RPMI7951 (cell line): ENCODE measurements at regions not wholly inside any gene's neighbourhood (a gene's known extent, or its start where the extent isn't known, plus 50 kb on each side); places are given as distances from the start of the nearest gene placed in this dataset.

Experiments
- DNase-seq: peaks from one replicate; pipeline ENCODE4 v3.0.0-alpha.2; 2012; ENCODE audit warnings: low read depth

DNA sequence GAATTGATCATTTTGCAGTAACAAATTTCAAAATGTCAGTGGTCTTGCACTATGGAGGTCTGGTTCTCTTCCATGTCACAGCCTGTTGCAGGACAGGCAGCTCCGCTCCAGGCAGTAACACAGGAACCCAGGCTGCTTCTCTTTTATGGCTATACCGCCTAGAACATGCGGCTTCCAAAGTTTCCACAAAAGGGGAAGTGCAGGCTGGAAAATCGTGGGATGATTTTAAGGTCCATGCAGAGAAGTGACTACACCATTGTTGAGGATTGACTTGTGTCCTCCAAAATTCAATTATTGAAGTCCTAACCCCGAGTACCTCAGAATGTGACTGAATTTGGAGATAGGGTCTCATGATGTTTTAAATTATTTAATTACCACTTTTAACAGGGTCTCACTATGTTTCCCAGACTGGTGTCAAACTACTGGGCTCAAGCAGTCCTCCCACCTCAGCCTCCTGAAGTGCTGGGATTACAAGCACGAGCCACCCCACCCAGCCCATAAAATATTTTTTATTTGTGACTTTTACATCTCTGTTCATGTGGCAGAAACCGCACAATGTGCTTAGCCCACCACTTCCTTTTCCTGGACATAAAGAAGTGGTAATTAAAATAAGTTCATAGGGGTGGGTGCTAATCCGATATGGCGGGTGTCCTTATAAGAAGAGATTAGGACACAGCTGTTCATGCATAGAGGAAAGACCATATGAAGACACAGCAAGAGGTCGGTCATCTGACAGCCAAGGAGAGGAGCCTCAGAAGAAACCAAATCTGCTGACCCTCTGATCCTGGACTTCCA is 279.2 kb upstream of the RPL38 start:
- DNase-seq, result no peak

DNA sequence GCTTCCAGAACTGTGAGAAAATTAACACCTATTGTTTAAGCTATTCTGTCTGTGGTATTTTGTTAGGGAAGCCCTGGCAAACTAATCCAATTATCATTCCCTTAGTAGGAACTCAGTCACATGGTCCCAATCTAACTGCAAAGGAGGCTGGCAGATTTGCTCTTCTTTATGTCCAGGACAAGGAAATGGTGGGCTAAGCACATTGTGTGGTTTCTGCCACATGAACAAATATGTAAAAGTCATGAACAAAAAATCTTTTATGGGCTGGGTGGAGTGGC is 278.6 kb upstream of the RPL38 start:
- DNase-seq, result no peak

DNA sequence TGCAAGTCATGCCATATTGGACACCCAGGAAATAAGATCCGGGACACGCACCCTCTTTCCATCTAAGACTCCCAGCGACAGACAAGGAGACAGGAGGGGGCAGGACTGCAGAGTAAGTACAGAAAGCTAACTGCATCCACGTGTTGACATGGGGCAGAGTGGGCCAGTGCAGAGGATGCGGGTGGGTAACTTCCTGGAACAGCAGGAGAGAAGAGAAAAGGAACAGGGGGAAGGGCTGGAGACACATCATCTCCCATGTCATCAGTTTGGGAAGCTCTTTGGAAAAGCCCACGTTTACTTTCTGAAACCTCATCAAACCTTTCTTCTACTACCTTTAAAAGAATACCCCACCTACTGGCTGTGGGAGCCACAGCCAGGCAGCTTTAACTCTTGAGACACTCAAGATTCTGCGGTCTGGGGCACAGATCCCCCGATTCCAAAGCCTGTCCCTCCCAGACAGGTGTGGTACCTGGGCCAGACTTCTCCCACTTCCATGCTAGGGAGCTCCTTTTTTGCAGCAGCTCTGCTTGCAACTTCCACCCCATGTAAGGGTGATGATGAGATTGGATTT is 273.5 kb upstream of the RPL38 start:
- no peak for DNase-seq

DNA sequence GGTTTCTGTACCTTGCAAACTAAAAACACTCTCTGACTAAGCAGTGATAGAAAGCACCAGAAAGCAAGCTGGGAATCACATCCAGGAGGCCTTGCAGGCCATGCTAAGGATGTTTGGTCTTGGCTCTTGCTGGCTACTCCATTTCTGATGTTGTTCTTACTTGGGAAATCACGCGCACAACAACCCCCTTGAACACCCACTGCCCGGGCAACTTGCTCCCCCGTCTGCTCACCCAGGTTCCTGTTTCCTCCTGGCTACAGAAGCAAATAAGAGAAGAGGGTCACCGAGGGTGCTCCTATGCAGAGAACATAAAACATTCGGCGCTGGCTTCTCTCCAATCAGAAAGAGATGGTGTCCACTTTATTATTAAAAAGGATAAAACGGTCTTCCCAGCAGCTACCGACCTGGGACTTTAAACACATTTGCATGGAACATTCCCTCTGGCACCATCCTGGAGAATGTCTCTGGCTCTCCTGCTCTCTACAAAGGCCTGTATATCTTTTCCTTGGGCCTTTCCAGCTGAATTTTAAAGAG is 271.2 kb upstream of the RPL38 start:
- no peak for DNase-seq

DNA sequence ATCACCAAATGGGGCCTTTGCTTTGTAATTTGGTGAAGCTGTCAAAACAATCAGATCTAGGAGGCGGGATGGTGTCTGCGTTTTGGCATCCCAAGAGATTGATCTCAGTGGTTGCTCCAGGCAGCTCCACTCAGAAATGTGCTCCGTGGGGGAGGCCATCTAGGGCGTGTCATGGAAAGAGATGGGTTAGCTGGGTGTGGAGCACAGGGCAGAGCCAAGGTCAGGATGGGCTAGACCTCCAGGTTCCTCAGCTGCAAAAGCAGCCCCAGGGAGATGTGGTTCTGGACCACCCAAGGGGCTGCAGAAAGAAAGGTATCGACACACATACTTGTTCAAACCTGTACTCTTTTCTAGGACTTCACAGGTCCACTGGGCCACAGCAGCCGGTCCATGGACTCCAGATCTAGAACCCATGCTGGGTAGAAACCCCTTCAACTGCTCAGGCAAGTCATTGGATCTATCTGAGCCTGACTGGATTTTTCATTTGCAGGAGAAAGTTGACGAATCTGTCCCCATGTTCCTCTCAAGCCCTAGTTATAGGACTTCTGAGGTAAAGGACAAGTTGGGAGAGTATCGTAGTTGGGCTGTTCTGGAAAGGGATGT is 270.2 kb upstream of the RPL38 start:
- no peak for DNase-seq

DNA sequence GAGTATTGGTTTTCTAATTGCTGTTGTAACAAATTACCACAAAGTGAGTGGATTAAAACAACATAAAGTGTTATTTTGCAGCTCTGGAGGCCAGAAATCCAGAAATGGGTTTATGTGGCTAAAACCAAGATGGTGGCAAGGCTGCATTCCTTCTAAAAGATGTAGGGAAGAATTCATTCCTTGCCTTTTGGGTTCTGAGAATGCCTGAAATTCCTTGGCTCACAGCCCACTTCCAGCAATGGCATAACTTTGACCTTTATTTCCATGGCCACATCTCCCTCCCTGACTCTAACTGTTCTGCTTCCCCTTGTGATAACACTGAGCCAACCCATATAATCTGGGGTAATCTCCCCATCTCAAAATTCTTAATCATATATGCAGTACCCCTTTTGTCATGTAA is 269.6 kb upstream of the RPL38 start:
- peak; percentile 7 for DNase-seq

DNA sequence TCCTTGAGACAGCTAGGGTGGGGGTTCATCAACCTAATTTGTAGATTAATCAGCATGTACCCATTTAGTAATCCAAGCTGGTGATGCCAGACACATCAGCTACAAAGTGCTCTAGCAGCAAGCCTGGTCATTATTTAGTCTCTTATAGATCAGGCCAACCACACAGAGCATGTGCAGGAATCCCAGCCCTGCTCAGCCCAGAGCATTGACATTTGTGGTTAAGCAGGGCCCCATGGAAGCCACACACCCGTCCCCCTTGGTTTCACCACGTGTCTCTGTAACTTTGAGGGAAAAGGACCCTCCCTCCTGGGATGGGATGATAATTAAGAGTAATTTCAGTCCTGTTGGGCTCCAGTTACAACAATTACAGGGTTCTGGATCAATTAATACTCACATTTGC is 268.8 kb upstream of the RPL38 start:
- no peak for DNase-seq

DNA sequence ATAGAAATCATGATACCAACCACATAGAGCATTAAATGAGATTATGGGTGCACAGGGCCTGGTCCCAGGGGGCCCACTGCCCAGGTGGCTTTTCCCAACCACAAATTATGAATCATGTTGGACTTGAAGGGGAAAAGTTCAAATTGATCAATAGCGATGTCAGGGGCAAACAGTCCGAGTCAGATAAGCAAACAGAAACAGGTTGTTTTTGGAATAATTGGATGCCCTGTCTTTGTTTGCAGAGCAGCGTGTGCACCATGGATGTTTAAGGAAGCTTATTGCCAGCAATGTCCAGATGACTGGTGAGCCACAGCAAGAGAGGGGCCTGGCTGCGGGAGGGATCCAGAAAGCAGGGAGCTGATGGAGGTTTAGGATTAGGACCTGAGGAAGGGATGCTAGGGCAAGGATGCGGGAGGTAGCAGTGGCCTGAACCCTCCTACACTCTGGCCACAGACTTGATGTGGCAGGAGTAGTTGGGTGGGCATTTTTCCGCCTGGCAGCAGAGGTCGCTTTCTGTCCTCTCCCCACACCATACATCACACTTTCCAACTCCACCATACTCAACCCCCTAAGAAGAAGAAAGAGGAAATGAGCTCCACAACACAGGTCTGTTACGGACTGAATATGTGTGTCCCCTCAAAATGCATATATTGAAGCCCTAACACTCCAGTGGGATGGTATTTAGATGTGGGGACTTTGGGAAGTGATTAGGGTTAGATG is 266.4 kb upstream of the RPL38 start:
- DNase-seq, result no peak

DNA sequence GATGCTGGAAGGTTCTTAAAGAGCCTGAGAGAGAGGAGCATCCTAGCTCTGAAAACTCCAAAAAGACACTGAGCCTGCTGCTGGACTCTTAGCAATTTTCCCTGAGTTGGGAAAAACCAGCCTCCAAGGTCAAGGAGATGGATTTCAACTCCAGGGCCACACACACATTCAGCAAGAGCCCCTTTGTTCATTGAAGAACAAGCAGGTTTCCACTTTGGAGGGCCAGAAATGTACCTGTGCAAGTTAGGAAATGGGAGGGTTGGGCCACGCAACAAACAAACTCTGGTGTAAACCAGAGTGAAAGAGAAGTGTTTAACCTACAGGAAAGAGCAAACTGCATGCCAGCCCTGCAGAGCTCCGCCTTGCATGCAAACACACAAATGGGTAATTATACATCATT is 264.8 kb upstream of the RPL38 start:
- no peak for DNase-seq

DNA sequence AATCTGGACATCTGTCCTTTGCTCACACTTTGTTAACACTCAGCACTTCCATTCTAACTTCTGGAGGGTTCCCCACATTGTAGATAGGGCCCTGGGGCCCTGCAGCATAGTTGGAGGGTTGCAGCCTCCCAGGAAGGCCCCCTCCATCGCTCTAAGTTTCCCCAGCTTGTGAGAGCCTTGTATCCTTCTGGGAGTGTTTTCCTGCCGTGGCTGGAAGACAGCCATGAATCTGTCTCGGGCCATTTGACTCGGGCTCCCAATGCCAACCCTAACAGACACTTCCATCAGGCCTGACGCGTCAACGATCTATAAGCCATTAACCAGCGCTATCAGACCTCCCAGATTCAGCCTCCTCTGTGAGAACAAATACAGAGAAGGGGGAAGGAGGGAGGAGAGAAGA is 263.7 kb upstream of the RPL38 start:
- no peak for DNase-seq

DNA sequence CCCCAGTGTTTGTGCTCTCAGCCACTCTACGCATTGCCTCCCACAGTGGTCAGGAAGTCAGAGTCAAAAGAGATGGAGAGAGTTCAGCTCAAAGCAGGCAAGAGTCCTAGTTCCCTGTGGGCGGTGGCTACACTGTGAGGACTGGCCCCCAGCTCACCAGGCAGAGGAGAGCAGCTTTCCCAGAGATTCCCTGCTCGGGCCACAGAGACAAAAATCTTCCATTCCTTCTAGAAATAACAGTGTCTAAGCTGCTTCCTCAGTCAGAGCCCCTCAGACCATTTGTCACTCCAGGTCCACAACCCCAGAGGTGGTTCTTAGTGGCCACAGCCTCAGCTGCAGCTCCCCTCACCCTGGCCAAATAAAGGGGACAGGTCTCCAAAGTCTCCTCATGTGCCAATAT is 263.0 kb upstream of the RPL38 start:
- no peak for DNase-seq

DNA sequence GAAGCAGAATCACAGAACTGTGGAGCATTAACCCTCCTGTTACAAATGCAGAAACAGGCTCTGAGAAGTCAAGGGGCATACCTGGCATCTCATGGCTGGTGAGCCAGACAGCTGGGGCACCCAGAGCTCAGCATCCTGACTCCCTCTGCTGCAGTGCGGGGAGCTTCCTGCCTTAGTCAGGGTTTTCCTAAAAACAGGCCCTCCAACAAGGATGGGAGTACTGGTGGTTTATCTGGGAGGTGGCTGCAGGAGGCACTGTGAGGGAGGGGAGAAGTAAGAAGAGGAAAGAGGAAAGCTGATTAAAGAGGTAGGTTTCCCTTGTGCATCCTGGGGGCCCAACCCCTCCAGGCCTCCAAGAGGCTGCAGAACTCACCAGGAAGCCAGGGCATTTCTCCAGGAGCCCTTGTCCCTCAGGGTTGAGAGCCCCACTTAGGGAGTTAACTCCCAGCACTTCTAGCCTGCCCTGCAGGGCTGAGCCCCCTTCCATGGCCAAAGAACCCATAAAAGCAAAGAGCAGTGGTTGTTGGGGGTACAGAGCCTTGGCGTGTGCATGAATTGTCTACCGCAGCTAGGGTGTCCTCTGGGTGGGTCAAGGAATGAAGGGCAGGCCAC is 261.5 kb upstream of the RPL38 start:
- DNase-seq, result no peak

DNA sequence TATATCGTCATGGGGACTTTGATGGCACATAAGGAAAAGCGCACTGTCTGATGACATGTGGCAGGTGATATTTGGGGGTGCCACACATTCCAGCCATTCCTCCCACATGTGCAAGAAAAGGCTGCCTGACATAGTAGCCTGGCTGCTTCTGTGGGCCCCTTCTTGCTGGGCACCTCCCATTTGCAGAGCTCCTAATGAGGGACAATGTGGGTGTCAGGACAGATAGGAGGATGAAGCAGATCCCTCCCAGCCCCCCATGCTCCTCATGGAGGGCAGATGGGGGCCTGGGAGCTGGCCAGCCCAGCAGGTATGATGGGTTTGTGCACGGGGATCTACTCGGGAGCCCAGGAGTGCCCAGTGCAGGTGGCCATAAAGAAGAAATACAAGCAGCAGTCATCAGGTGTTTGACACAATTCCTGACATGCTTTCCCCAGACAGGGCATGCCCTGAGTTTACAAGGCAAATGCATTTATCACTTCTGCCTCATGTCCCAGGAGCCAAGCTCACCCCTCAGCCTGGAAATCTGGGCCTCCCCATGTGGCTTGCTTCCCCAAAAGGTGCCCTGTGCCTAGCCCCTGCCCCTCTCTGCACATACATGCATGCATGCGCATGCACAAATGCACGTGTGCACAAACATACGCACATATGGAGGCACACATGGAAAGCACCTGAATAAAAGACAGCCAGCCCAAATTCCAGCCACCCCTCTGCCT is 260.6 kb upstream of the RPL38 start:
- no peak for DNase-seq

DNA sequence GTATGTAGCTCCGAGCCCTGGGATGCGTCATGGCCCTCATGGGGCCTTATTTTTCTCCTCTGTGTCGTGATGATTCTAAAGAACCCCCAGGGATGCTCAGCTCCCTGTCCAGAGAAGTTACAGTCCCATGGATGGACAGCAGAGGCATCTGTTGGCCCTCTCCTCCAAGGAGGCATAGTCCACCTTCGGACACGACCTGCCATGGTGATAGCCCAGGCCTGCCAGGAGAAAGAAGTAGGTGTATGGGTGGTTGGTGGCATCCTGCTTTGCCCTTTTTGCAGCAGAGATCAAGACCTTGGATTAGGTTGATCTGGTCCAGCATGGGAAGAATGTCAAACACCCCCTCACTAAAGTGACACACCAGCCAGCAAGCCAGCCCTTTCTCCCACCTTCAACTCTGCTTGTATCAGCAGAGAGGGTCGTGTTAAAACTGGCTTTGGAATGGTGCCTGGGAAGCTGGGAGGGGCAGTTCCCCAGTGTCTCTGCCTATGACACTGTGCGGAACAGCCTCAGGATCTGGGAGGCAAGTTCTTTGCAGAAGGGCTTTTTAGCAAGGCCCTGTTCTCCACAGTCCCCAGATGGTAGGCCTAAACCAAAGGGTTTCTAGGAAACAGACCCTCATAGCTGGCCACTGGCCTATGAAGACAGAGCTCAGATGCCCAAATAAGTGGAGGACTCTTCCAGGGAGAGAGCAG is 259.9 kb upstream of the RPL38 start:
- no peak for DNase-seq

DNA sequence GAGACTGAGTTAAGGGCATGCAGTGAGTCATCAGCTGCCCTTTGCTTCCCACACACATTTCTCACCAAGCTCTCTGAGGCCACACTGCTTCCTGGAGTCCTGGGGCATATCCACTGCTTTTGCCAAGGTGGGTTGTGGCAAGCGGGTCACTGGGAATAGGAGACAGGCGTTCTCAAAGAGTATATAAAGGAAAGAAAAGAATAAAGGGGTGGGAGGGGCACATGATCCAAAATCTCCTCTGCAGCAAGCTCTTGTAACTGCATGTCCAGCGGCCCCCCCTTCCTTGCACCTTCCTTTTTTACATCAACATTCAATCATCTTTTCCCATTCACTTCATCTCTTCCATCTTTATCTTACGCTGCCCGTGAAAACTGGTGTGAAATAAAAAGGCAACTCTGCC is 259.1 kb upstream of the RPL38 start:
- no peak for DNase-seq

DNA sequence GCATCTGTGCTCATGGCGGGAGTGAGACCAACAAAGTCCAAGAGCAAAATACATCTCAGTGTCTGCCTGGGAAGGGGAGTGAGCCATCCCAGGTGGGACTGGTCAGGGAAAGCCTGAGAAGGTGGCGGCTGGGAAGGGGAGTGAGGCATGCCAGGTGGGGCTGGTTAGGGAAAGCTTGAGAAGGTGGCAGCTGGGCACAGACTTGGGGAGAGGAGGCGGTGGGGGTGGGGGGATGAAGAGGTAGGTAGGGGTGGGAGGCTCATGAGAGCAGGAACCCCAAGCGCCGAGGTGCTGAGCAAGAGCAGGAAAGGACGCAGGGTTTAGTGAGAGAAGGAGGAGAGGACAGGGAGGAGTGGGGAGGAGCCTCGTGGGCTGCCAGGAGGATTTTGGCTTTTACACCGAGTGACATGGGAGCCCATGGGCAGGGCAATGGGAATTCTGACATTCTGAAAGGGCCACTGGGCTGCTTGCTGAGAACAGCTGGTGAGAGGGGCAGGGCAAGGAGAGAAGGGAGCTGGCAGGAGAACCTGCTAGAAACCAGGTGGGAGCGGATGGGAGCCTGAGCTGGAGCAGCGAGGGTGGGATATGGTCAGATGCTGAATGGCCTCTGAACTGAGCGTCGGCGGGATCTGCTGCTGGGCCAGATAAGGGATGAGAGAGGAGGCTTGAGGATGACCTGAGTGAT is 256.1 kb upstream of the RPL38 start:
- DNase-seq, result no peak

DNA sequence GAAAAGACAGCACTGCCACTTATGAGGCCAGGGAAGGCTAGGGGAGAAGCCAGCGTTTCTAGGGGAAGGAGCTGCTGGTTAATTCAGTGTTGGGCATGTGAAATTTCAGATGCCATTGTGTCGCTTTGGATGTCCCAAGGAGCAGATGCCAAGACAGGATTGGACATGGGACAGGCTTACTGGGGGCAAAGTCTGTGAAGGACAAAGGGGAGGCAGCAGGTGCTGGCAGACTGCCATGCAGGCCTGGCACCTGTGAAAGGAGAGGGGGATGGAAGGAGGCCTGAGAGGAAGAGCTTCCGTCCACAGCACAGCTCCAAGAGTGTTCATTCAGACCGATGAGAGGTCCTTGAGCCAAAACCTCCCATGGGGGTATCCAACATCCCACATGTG is 255.5 kb upstream of the RPL38 start:
- DNase-seq, result no peak

DNA sequence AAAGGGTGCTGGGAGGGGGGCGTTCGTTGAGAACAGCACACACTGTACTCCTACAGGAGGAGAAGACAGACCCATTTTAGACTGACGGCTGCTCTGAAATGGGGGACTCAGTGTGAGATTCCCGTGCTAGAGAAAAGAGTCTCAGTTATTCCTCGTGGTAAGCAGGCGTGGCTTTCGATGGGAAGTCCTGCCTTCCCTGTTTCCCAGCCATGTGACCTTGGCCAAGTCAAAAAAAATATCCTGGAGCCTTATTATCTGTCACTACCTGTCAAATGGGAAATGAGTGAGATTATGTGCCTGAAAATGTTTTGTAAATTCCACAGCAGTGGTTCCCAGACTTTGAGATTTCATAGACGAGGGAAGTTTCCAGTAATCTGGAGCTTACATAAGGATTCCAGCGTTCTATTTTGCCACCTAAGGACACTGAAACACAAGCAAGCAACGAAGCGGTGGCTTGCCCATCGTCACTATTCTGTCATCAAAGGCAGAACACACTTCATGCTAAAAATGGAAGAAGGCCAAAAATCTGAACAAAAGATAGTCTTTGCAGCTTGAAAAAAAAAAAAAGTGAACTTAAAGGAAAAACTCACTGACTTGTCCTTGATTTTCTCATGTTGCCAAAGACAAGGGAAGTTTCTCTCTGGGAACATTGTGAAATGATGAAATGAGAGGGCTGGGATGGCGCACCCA is 253.4 kb upstream of the RPL38 start:
- no peak for DNase-seq

DNA sequence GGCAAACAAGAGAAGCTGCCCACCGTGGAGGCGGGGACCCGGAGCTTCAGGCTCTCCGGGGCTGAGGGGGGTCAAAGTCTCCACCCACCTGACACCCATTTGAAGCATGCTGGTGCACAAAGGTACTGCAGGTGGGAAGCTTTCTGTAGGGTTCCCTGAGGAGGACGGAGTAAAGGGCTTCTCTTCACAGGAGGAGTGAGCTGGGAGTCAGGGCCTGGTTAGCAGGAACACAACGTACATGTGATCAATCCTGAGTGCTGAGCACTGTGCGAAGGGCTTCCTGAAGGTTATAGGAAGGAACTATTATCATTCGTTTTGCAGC is 252.9 kb upstream of the RPL38 start:
- DNase-seq, result no peak

DNA sequence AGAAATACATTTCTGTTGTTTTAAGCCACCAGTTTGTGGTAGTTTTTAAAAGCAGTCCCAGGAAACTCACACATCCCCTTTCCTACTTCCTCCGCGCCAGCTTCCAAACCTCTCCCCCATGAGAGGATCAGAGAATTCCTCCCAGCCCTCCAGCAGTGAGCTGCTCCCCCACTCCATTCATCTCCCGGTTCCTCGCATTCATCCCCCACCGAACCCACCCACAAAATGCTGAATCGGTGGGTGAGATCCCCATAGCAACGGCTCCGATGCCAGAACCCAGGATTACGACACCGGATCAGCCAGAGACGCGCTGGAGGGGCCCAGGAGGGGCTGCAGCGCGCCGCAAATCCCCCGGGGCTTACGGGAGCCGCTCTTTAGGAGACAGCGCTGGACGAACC is 251.4 kb upstream of the RPL38 start:
- no peak for DNase-seq
